A549 (cell line): ENCODE measurements at regions not wholly inside any gene's neighbourhood (a gene's known extent, or its start where the extent isn't known, plus 50 kb on each side); places are given as distances from the start of the nearest gene placed in this dataset.

Source experiments
- ATAC-seq, 2 experiments: fragments of 200-7000 bp in 1 of 2; fragments of >200 bp in 1 of 2; cut with Nextera tagmentation in 1 of 2; cut with Tn5 transposase in 1 of 2; 3 replicates each; pipeline versions ENCODE4 v1.8.0 to v1.9.1; 2018 to 2020; ENCODE audit warnings: mild to moderate bottlenecking in 1 of 2, moderate library complexity in 1 of 2
- CTCF ChIA-PET: fragments of 300-600 bp; sonication (Branson Sonifier 250); formaldehyde crosslinking; extraction: SDS; loops from one replicate; lab custom pipeline; 2021; ENCODE audit warnings: antibody characterized with exemption, inconsistent platforms; lab: Yijun Ruan, JAX
- POLR2A ChIA-PET: fragments of 350-600 bp; formaldehyde crosslinking; extraction: SDS; loops from one replicate; lab custom pipeline; 2021; ENCODE audit warnings: antibody characterized with exemption, inconsistent platforms; lab: Yijun Ruan, JAX
- DNase-seq, 2 experiments: peaks; one replicate each; pipeline versions ENCODE4 v3.0.0 to v3.0.0-alpha.2; 2011 to 2016; ENCODE audit warnings: low read depth in 1 of 2, low spot score in 1 of 2
- FAIRE-seq: peaks from 2 replicates; lab custom pipeline; 2011; peaks lifted over from hg19 to GRCh38; lab: Jason Lieb, UNC
- H3K27ac ChIP-seq, 2 experiments: fragments of >200 bp; sonication (Bioruptor Twin); formaldehyde crosslinking; 3 replicates each; pipeline ENCODE4 v1.5.1; 2016 to 2017
- H3K4me1 ChIP-seq: fragments of >200 bp; sonication (Bioruptor Twin); formaldehyde crosslinking; 3 replicates; pipeline ENCODE4 v1.6.1; 2016
- H3K4me2 ChIP-seq: fragments of >200 bp; sonication (Bioruptor Twin); formaldehyde crosslinking; 3 replicates; pipeline ENCODE4 v1.6.1; 2016
- H3K4me3 ChIP-seq: fragments of >200 bp; sonication (Bioruptor Twin); formaldehyde crosslinking; 3 replicates; pipeline ENCODE4 v1.5.1; 2016
- H3K9me3 ChIP-seq: fragments of >200 bp; sonication (Bioruptor Twin); formaldehyde crosslinking; 3 replicates; pipeline ENCODE4 v1.6.1; 2016
- CHD4 ChIP-seq: fragments of 200-600 bp; sonication (generic); IDR thresholded peaks from 2 replicates; pipeline ENCODE4 v1.6.1; 2016; ENCODE audit warnings: antibody characterized with exemption, mild to moderate bottlenecking, borderline replicate concordance
- E2F6 ChIP-seq: IDR thresholded peaks from 2 replicates; pipeline ENCODE4 v1.6.1; 2012; ENCODE audit warnings: low read depth, borderline replicate concordance
- EHMT2 ChIP-seq: fragments of 200-600 bp; sonication (generic); IDR thresholded peaks from 2 replicates; pipeline ENCODE4 v1.6.1; 2016; ENCODE audit warnings: antibody characterized with exemption, low read depth, mild to moderate bottlenecking, moderate library complexity
- EP300 ChIP-seq, 2 experiments: fragments of >200 bp; sonication (Bioruptor Twin); formaldehyde crosslinking; IDR thresholded peaks; 2 replicates in 1 of 2; 3 replicates in 1 of 2; pipeline ENCODE4 v1.6.1; 2016 to 2017
- GATA3 ChIP-seq: IDR thresholded peaks from 2 replicates; pipeline ENCODE4 v1.6.1; 2012; ENCODE audit warnings: borderline replicate concordance
- HDAC2 ChIP-seq: fragments of 200-600 bp; sonication (generic); IDR thresholded peaks from 2 replicates; pipeline ENCODE4 v1.6.1; 2016
- HEYL ChIP-seq: fragments of 250-450 bp; sonication (Bioruptor Pico); IDR thresholded peaks from 2 replicates; pipeline ENCODE4 v1.8.0; 2021; ENCODE audit warnings: mild to moderate bottlenecking, moderate library complexity
- HOXB5 ChIP-seq: fragments of 250-450 bp; sonication (Bioruptor Pico); IDR thresholded peaks from 2 replicates; pipeline ENCODE4 v1.5.0; 2020; ENCODE audit warnings: mild to moderate bottlenecking, moderate library complexity
- JUNB ChIP-seq: fragments of >200 bp; sonication (Bioruptor Twin); formaldehyde crosslinking; IDR thresholded peaks from 2 replicates; pipeline ENCODE4 v1.6.1; 2016
- KDM1A ChIP-seq: fragments of 200-600 bp; sonication (generic); IDR thresholded peaks from 2 replicates; pipeline ENCODE4 v1.6.1; 2016; ENCODE audit warnings: low read depth, mild to moderate bottlenecking
- KDM5A ChIP-seq: fragments of 200-600 bp; sonication (generic); IDR thresholded peaks from 2 replicates; pipeline ENCODE4 v1.6.1; 2016; ENCODE audit warnings: antibody characterized with exemption, mild to moderate bottlenecking
- MAFK ChIP-seq: fragments of 450-650 bp; IDR thresholded peaks from 2 replicates; pipeline ENCODE4 v1.6.1; 2014; ENCODE audit not compliant: partially characterized antibody
- MYC ChIP-seq: IDR thresholded peaks from 2 replicates; pipeline ENCODE4 v1.6.1; 2012; ENCODE audit warnings: mild to moderate bottlenecking, inconsistent platforms, low read length, improper control_type of control experiment, borderline replicate concordance
- PHF8 ChIP-seq: fragments of 200-600 bp; sonication (generic); IDR thresholded peaks from 2 replicates; pipeline ENCODE4 v1.6.1; 2016; ENCODE audit warnings: low read depth, mild to moderate bottlenecking, antibody characterized with exemption, moderate library complexity, borderline replicate concordance
- POLR2A ChIP-seq: IDR thresholded peaks from 2 replicates; pipeline ENCODE4 v1.6.1; 2012; ENCODE audit warnings: mild to moderate bottlenecking, low read length
- POLR2AphosphoS2 ChIP-seq: conservative IDR thresholded peaks from 2 replicates; pipeline ENCODE4 v1.6.1; 2012; ENCODE audit warnings: low read length, improper control_type of control experiment, inconsistent platforms
- RAD21 ChIP-seq, 2 experiments: fragments of >200 bp in 1 of 2; sonication (Bioruptor Twin) in 1 of 2; formaldehyde crosslinking in 1 of 2; IDR thresholded peaks in 1 of 2; conservative IDR thresholded peaks in 1 of 2; 2 replicates in 1 of 2; 3 replicates in 1 of 2; pipeline ENCODE4 v1.6.1; 2012 to 2018; ENCODE audit warnings: inconsistent platforms in 1 of 2
- RARB ChIP-seq: fragments of 250-450 bp; sonication (Bioruptor Pico); IDR thresholded peaks from 2 replicates; pipeline ENCODE4 v1.8.0; 2021; ENCODE audit warnings: mild to moderate bottlenecking, moderate library complexity
- RCOR1 ChIP-seq: fragments of 150-350 bp; IDR thresholded peaks from 2 replicates; pipeline ENCODE4 v1.6.1; 2014; ENCODE audit warnings: antibody characterized with exemption, low read length, low read depth
- RNF2 ChIP-seq: fragments of 200-600 bp; sonication (generic); IDR thresholded peaks from 2 replicates; pipeline ENCODE4 v1.6.1; 2016; ENCODE audit warnings: low read depth, mild to moderate bottlenecking, antibody characterized with exemption, moderate library complexity, borderline replicate concordance
- SMC3 ChIP-seq: fragments of >200 bp; sonication (Bioruptor Twin); formaldehyde crosslinking; IDR thresholded peaks from 3 replicates; pipeline ENCODE4 v1.6.1; 2018; ENCODE audit warnings: inconsistent platforms
- ZC3H11A ChIP-seq: fragments of 450-650 bp; IDR thresholded peaks from 2 replicates; pipeline ENCODE4 v1.6.1; 2014; ENCODE audit warnings: antibody characterized with exemption, mild to moderate bottlenecking
- ZNF302 ChIP-seq: fragments of 250-450 bp; sonication (Bioruptor Pico); IDR thresholded peaks from 2 replicates; pipeline ENCODE4 v1.9.0; 2021; ENCODE audit warnings: inconsistent platforms, mild to moderate bottlenecking, moderate library complexity
- WGBS: methylation state at CpG from one replicate; pipeline ENCODE4 v1.1.6; 2017; ENCODE audit errors: missing lambda C conversion rate; 5-methylcytosine and 5-hydroxymethylcytosine counted together
- TF ChIP-seq, protein P1 (sequence below): fragments of >200 bp; sonication (Bioruptor Twin); formaldehyde crosslinking; IDR thresholded peaks from 3 replicates; pipeline ENCODE4 v1.5.1; 2016
- TF ChIP-seq, protein P2 (sequence below): fragments of 200-600 bp; sonication (generic); IDR thresholded peaks from 2 replicates; pipeline ENCODE4 v1.6.1; 2016; ENCODE audit warnings: antibody characterized with exemption, mild to moderate bottlenecking, moderate library complexity
- TF ChIP-seq, protein P3 (sequence below): fragments of 250-450 bp; sonication (Bioruptor Pico); IDR thresholded peaks from 2 replicates; pipeline ENCODE4 v1.5.0; 2021; ENCODE audit warnings: mild to moderate bottlenecking, moderate library complexity, borderline replicate concordance

DNA sequence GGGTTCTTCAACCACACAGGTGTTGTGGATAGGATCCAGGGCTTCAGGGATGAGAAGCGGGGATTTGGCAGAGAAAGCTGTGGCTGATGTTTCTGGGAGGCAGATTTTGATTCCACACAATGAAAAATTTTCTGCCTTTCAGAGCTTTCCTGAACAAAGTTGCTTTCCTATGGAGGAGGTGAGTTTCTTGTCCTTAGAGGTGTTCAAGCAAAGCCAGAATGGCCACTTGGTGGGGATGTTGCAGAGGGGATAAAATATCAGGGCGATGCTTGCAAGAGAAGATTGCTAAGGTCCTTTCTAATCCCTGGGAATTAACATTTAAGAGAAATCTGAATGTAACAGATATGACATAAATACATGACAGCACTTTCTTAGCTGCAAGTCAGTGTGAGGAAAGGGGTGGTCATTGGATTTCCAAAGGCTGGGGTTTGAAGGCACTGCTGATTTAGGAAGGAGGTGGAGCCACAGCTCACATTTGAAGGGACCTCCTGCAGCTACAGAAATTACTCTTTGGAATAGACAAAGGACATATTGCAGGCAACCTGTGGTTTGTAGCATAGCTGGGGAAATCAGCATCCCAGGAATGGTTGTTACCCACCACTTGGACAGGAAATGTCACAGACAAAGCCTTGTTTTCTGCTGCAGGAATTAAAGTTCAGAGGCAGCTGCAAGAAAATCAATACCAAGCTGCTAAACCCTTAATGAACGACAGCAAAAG is 271.1 kb upstream of the CHD6 start:
- peak in 1 of 2 experiments; percentile 20 for DNase-seq
- no peak overlapping the region for H3K4me2 ChIP-seq
- WGBS: 0% methylated on average over 3 of the region's 3 CpGs
- H3K4me3 ChIP-seq: no peak overlapping the region
- TF ChIP-seq HOXB5 (no peak), MAFK (no peak), E2F6 (no peak), CHD4 (no peak), HEYL (no peak), ZNF302 (CRISPR knock-in tag) (no peak), GATA3 (no peak), HDAC2 (no peak), RAD21 (conservative IDR thresholded peaks at IDR 0.05 in 1 of 2, IDR thresholded peaks at IDR 0.05 in 1 of 2) (peak in 1 of 2 experiments; percentile 47; a peak in 3 of 5 replicates), ZC3H11A (no peak), MYC (no peak), RCOR1 (no peak), RARB (CRISPR knock-in tag) (no peak), JUNB (no peak)
- TF ChIP-seq, protein P1, sequence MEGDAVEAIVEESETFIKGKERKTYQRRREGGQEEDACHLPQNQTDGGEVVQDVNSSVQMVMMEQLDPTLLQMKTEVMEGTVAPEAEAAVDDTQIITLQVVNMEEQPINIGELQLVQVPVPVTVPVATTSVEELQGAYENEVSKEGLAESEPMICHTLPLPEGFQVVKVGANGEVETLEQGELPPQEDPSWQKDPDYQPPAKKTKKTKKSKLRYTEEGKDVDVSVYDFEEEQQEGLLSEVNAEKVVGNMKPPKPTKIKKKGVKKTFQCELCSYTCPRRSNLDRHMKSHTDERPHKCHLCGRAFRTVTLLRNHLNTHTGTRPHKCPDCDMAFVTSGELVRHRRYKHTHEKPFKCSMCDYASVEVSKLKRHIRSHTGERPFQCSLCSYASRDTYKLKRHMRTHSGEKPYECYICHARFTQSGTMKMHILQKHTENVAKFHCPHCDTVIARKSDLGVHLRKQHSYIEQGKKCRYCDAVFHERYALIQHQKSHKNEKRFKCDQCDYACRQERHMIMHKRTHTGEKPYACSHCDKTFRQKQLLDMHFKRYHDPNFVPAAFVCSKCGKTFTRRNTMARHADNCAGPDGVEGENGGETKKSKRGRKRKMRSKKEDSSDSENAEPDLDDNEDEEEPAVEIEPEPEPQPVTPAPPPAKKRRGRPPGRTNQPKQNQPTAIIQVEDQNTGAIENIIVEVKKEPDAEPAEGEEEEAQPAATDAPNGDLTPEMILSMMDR: peak; percentile 11; the same call in 1 of the 3 replicates
- no peak overlapping the region for H3K27ac ChIP-seq
- no peak for FAIRE-seq
- CTCF ChIA-PET: interaction anchor here (0.9 to 1.2 kb wide), 2 partner anchors 9 to 1299 kb away, joined by 3 read pairs; no protein-coding TSS in a partner anchor
- POLR2A ChIA-PET: no interaction called here
- H3K9me3 ChIP-seq: no peaks in the 10 kb centered on the region
- ATAC-seq: 0 out of 6 replicates have a peak, but pooled peaks of 1 of the 2 experiments have one; percentile 35
- H3K4me1 ChIP-seq: no peaks in the 10 kb centered on the region

DNA sequence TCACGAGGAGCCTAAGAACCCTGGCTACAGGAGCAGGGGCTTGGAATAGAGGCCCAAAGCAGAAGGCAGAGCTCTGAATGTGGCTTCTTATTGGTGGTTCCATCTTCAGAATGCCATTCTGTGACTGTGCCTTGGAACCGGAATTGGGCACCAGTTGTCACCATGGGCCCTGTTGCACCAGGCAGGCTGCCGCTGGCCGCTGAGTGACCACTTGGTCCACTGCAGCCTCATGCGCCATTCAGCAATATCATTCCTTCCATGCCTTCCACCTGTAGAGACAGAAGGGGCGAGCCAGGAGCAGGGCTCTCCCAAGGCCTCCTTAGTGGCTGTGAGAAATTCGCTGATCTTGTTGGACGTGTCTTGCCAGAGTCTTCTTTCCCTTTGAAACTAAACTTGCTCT is 270.3 kb upstream of the CHD6 start:
- Histone ChIP-seq H3K4me1 (no peaks in the 10 kb centered on the region), H3K4me2 (no peak overlapping the region), H3K4me3 (no peak overlapping the region), H3K9me3 (no peaks in the 10 kb centered on the region), H3K27ac (no peak overlapping the region)
- FAIRE-seq (no peak), ATAC-seq (no peak), DNase-seq (no peak)
- 27% methylated on average over 8 of the region's 8 CpGs for WGBS
- ChIA-PET CTCF (interaction anchor here (0.9 to 1.2 kb wide), 2 partner anchors 8 to 1300 kb away, joined by 3 read pairs; no protein-coding TSS in a partner anchor), POLR2A (no interaction called here)
- no peak for TF ChIP-seq KDM5A
- TF ChIP-seq, protein P1: no peak
- TF ChIP-seq PHF8: no peak
- TF ChIP-seq KDM1A: no peak
- no peak for TF ChIP-seq E2F6
- no peak for TF ChIP-seq CHD4
- TF ChIP-seq, protein P2, sequence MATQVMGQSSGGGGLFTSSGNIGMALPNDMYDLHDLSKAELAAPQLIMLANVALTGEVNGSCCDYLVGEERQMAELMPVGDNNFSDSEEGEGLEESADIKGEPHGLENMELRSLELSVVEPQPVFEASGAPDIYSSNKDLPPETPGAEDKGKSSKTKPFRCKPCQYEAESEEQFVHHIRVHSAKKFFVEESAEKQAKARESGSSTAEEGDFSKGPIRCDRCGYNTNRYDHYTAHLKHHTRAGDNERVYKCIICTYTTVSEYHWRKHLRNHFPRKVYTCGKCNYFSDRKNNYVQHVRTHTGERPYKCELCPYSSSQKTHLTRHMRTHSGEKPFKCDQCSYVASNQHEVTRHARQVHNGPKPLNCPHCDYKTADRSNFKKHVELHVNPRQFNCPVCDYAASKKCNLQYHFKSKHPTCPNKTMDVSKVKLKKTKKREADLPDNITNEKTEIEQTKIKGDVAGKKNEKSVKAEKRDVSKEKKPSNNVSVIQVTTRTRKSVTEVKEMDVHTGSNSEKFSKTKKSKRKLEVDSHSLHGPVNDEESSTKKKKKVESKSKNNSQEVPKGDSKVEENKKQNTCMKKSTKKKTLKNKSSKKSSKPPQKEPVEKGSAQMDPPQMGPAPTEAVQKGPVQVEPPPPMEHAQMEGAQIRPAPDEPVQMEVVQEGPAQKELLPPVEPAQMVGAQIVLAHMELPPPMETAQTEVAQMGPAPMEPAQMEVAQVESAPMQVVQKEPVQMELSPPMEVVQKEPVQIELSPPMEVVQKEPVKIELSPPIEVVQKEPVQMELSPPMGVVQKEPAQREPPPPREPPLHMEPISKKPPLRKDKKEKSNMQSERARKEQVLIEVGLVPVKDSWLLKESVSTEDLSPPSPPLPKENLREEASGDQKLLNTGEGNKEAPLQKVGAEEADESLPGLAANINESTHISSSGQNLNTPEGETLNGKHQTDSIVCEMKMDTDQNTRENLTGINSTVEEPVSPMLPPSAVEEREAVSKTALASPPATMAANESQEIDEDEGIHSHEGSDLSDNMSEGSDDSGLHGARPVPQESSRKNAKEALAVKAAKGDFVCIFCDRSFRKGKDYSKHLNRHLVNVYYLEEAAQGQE: no peak
- no peak for TF ChIP-seq SMC3
- TF ChIP-seq, protein P3, sequence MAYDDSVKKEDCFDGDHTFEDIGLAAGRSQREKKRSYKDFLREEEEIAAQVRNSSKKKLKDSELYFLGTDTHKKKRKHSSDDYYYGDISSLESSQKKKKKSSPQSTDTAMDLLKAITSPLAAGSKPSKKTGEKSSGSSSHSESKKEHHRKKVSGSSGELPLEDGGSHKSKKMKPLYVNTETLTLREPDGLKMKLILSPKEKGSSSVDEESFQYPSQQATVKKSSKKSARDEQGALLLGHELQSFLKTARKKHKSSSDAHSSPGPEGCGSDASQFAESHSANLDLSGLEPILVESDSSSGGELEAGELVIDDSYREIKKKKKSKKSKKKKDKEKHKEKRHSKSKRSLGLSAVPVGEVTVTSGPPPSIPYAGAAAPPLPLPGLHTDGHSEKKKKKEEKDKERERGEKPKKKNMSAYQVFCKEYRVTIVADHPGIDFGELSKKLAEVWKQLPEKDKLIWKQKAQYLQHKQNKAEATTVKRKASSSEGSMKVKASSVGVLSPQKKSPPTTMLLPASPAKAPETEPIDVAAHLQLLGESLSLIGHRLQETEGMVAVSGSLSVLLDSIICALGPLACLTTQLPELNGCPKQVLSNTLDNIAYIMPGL (CRISPR knock-in tag): no peak
- no peak for TF ChIP-seq POLR2A
- no peak for TF ChIP-seq EP300 (IDR thresholded peaks at IDR 0.05)
- no peak for TF ChIP-seq RNF2
- no peak for TF ChIP-seq EHMT2
- TF ChIP-seq POLR2AphosphoS2: no peak
